ENCODE measurements at regions not wholly inside any gene's neighbourhood (a gene's known extent, or its start where the extent isn't known, plus 50 kb on each side); places are given as distances from the start of the nearest gene placed in this dataset.

GRCh38 chr7:68031180-68031943 lies 1034.7 kb downstream of the TYW1 start:
- Histone ChIP-seq H2BK12ac (ENCODE audit: low read depth, low read length) (no peak overlapping the region), H3K27ac (ENCODE audit: low read depth, low read length) (no peak overlapping the region), H3K9me3 (ENCODE audit: insufficient read depth in 2 of 2, low read depth in 1 of 2, low read length in 1 of 2) (0 out of 4 replicates have a peak, but pooled peaks cover 0 to 3% of the 10 kb centered on the region in 2 experiments), H2BK120ac (replicated peaks; ENCODE audit: low read depth, low read length) (no peak overlapping the region), H3K23me2 (ENCODE audit: low read depth, low read length) (no peaks in the 10 kb centered on the region), H3K56ac (replicated peaks; ENCODE audit: insufficient read length, low read depth, low read length) (no peak overlapping the region), H3K79me2 (ENCODE audit: control insufficient read depth in 1 of 2, insufficient read depth in 2 of 2, low read length in 2 of 2) (no peaks in the 10 kb centered on the region), H2AFZ (ENCODE audit: low read length) (no peak overlapping the region), H4K91ac (replicated peaks; ENCODE audit: insufficient read length, low read length) (no peak overlapping the region), H3K36me3 (ENCODE audit: control insufficient read depth in 2 of 4, insufficient read depth in 4 of 4, low read length in 3 of 4) (no peaks in the 10 kb centered on the region), H3K4ac (replicated peaks; ENCODE audit: insufficient read length, low read depth, low read length) (no peak overlapping the region), H3K23ac (ENCODE audit: insufficient read length) (no peak overlapping the region), H3K4me1 (replicated peaks in 1 of 4; ENCODE audit: control insufficient read depth in 3 of 4, insufficient read depth in 4 of 4, low read length in 3 of 4) (no peaks in the 10 kb centered on the region), H3K27me3 (replicated peaks in 1 of 4; ENCODE audit: control insufficient read depth in 3 of 4, extremely low read depth in 1 of 4, insufficient read depth in 3 of 4, low read length in 3 of 4) (no peaks in the 10 kb centered on the region; a peak in 1 of 7 replicates), H2BK5ac (ENCODE audit: low read depth, low read length) (no peak overlapping the region), H3K18ac (ENCODE audit: extremely low read depth, low read length) (no peak overlapping the region), H4K20me1 (replicated peaks in 1 of 2; ENCODE audit: control insufficient read depth in 1 of 2, insufficient read depth in 2 of 2, low read length in 2 of 2) (no peaks in the 10 kb centered on the region), H3K79me1 (ENCODE audit: low read depth, low read length) (no peaks in the 10 kb centered on the region), H2BK15ac (ENCODE audit: low read length) (no peak overlapping the region), H2BK20ac (ENCODE audit: low read length) (no peak overlapping the region), H2AK5ac (ENCODE audit: low read depth, low read length) (no peak overlapping the region), H3K9ac (replicated peaks in 1 of 4; ENCODE audit: extremely low read depth in 1 of 4, low read depth in 3 of 4, low read length in 3 of 4) (no peak overlapping the region), H3K4me2 (ENCODE audit: insufficient read depth in 1 of 2, low read depth in 2 of 2, low read length in 2 of 2) (no peak overlapping the region), H4K5ac (ENCODE audit: insufficient read length, low read depth, low read length) (no peak overlapping the region), H3K14ac (ENCODE audit: insufficient read length) (no peak overlapping the region), H4K8ac (ENCODE audit: extremely low read depth, insufficient read depth, low read length) (no peak overlapping the region), H3K4me3 (ENCODE audit: extremely low read depth in 1 of 4, insufficient read depth in 2 of 4, low read depth in 3 of 4, low read length in 4 of 4) (no peak overlapping the region)
- 93% methylated on average over 5 of the region's 5 CpGs; no CpG with 5 or more reads in 1 of the 2 experiments for WGBS, 2 experiments (ENCODE audit: extremely low coverage in 1 of 2, insufficient coverage in 1 of 2, insufficient read length in 1 of 2, insufficient replicate concordance in 2 of 2, low coverage in 1 of 2, low lambda C conversion rate in 2 of 2, missing lambda C conversion rate in 1 of 2)
- CTCF ChIA-PET (ENCODE audit: partially characterized antibody): no interaction called here
- POLR2A ChIA-PET (ENCODE audit: partially characterized antibody): no interaction called here
- TF ChIP-seq CREB1 (IDR thresholded peaks at IDR 0.05): no peak
- FAIRE-seq (no peak), DNase-seq (ENCODE audit: low read depth in 1 of 2, low spot score in 2 of 2) (no peak)

Data from H1 (cell line).